Neural progenitor cell (in vitro differentiated cells): ENCODE measurements at regions not wholly inside any gene's neighbourhood (a gene's known extent, or its start where the extent isn't known, plus 50 kb on each side); places are given as distances from the start of the nearest gene placed in this dataset.

Source experiments
- DNase-seq: peaks from one replicate; pipeline ENCODE4 v3.0.0-alpha.2; 2016; ENCODE audit warnings: low spot score
- H2AFZ ChIP-seq: fragments of 200-600 bp; sonication (generic); replicated peaks from 2 replicates; pipeline ENCODE4 v1.6.1; 2016; ENCODE audit warnings: antibody characterized with exemption
- H3F3A ChIP-seq: fragments of 200-600 bp; sonication (generic); 2 replicates; pipeline ENCODE4 v1.6.1; 2016; ENCODE audit warnings: antibody characterized with exemption, low read depth
- H3K27ac ChIP-seq: fragments of 200-600 bp; sonication (generic); 2 replicates; pipeline ENCODE4 v1.5.1; 2016; ENCODE audit warnings: mild to moderate bottlenecking
- H3K27me3 ChIP-seq: fragments of 200-600 bp; sonication (generic); 2 replicates; pipeline ENCODE4 v1.6.1; 2016; ENCODE audit warnings: mild to moderate bottlenecking, moderate library complexity
- H3K36me3 ChIP-seq: fragments of 200-600 bp; sonication (generic); 2 replicates; pipeline ENCODE4 v1.5.1; 2016
- H3K4me1 ChIP-seq: fragments of 200-600 bp; sonication (generic); 2 replicates; pipeline ENCODE4 v1.6.1; 2016; ENCODE audit warnings: mixed run types
- H3K4me2 ChIP-seq: fragments of 200-600 bp; sonication (generic); 2 replicates; pipeline ENCODE4 v1.6.1; 2016
- H3K4me3 ChIP-seq: fragments of 200-600 bp; sonication (generic); 2 replicates; pipeline ENCODE4 v1.5.1; 2016
- H3K79me2 ChIP-seq: fragments of 200-600 bp; sonication (generic); 2 replicates; pipeline ENCODE4 v1.6.1; 2016; ENCODE audit warnings: low read depth
- H3K9ac ChIP-seq: fragments of 200-600 bp; sonication (generic); 2 replicates; pipeline ENCODE4 v1.6.1; 2016
- H3K9me3 ChIP-seq: fragments of 200-600 bp; sonication (generic); 2 replicates; pipeline ENCODE4 v1.5.1; 2016; ENCODE audit warnings: low read depth
- H4K20me1 ChIP-seq: fragments of 200-600 bp; sonication (generic); 2 replicates; pipeline ENCODE4 v1.6.1; 2016; ENCODE audit warnings: low read depth
- H3K27ac Mint-ChIP-seq: 3 replicates; pipeline ENCODE4 v1.8.0; 2021; ENCODE audit warnings: mixed read lengths
- H3K27me3 Mint-ChIP-seq: 2 replicates; pipeline ENCODE4 v1.8.0; 2022; ENCODE audit warnings: low read depth, mild to moderate bottlenecking, inconsistent platforms, moderate library complexity, mixed read lengths; ENCODE audit not compliant: insufficient read depth
- H3K36me3 Mint-ChIP-seq: 3 replicates; pipeline ENCODE4 v1.8.0; 2021; ENCODE audit warnings: mixed read lengths
- H3K4me1 Mint-ChIP-seq: 3 replicates; pipeline ENCODE4 v1.8.0; 2021; ENCODE audit warnings: mixed read lengths
- H3K4me3 Mint-ChIP-seq: 3 replicates; pipeline ENCODE4 v1.8.0; 2021; ENCODE audit warnings: mild to moderate bottlenecking, moderate library complexity, mixed read lengths
- H3K9me3 Mint-ChIP-seq: 3 replicates; pipeline ENCODE4 v1.8.0; 2020; ENCODE audit warnings: mixed read lengths
- CTCF ChIP-seq: fragments of 200-600 bp; sonication (generic); IDR thresholded peaks from 2 replicates; pipeline ENCODE4 v1.5.1; 2017; ENCODE audit warnings: antibody characterized with exemption, mild to moderate bottlenecking
- EZH2 ChIP-seq: fragments of 200-600 bp; sonication (generic); IDR thresholded peaks from 2 replicates; pipeline ENCODE4 v1.6.1; 2017; ENCODE audit warnings: antibody characterized with exemption, mild to moderate bottlenecking, moderate library complexity
- EZH2phosphoT487 ChIP-seq: fragments of 200-600 bp; sonication (generic); IDR thresholded peaks from 2 replicates; pipeline ENCODE4 v1.6.1; 2017; ENCODE audit warnings: antibody characterized with exemption

GRCh38 chr13:82569581-82569980 lies 1312.7 kb downstream of the SLITRK1 start:
- Histone ChIP-seq H4K20me1 (no peaks in the 10 kb centered on the region), H3K27ac (no peak overlapping the region), H3K79me2 (no peaks in the 10 kb centered on the region), H2AFZ (no peak overlapping the region), H3K4me3 (no peak overlapping the region), H3K4me2 (no peak overlapping the region), H3F3A (no peaks in the 10 kb centered on the region), H3K27me3 (no peaks in the 10 kb centered on the region), H3K4me1 (no peaks in the 10 kb centered on the region), H3K9ac (no peak overlapping the region), H3K36me3 (no peaks in the 10 kb centered on the region), H3K9me3 (no peaks in the 10 kb centered on the region)
- DNase-seq = no peak
- Mint-ChIP-seq H3K36me3 (no peaks in the 10 kb centered on the region), H3K9me3 (peaks cover 6% of the 10 kb centered on the region), H3K4me3 (no peak overlapping the region), H3K27me3 (peaks cover 3% of the 10 kb centered on the region), H3K4me1 (no peaks in the 10 kb centered on the region), H3K27ac (no peak overlapping the region)
- no peak for TF ChIP-seq CTCF
- TF ChIP-seq EZH2phosphoT487 = no peak
- TF ChIP-seq EZH2 = no peak

- Mint-ChIP-seq H3K4me3 (no peak overlapping the region), H3K9me3 (no peaks in the 10 kb centered on the region), H3K36me3 (no peaks in the 10 kb centered on the region), H3K4me1 (no peaks in the 10 kb centered on the region), H3K27ac (no peak overlapping the region), H3K27me3 (no peaks in the 10 kb centered on the region)
- TF ChIP-seq CTCF (no peak), EZH2 (no peak), EZH2phosphoT487 (no peak)
- H2AFZ ChIP-seq = peak overlapping the region; percentile 58
- no peak overlapping the region for H3K9ac ChIP-seq
- no peak overlapping the region for H3K4me2 ChIP-seq
- H3K27ac ChIP-seq = no peak overlapping the region
- no peaks in the 10 kb centered on the region for H3K79me2 ChIP-seq
- H3F3A ChIP-seq = no peaks in the 10 kb centered on the region
- H3K9me3 ChIP-seq = no peaks in the 10 kb centered on the region
- no peak for DNase-seq
- no peak overlapping the region for H3K4me3 ChIP-seq
- no peaks in the 10 kb centered on the region for H3K27me3 ChIP-seq
- no peaks in the 10 kb centered on the region for H4K20me1 ChIP-seq
- no peaks in the 10 kb centered on the region for H3K4me1 ChIP-seq
- no peaks in the 10 kb centered on the region for H3K36me3 ChIP-seq
Measured at GRCh38 chr13:82566864-82567263, 1315.4 kb downstream of the SLITRK1 start.

- Histone ChIP-seq H3K79me2 (no peaks in the 10 kb centered on the region), H3K9ac (no peak overlapping the region), H3F3A (no peaks in the 10 kb centered on the region), H3K27ac (no peak overlapping the region), H4K20me1 (no peaks in the 10 kb centered on the region), H3K4me3 (no peak overlapping the region), H3K4me2 (no peak overlapping the region), H3K9me3 (no peaks in the 10 kb centered on the region), H3K27me3 (no peaks in the 10 kb centered on the region), H3K36me3 (no peaks in the 10 kb centered on the region), H3K4me1 (no peaks in the 10 kb centered on the region), H2AFZ (peak overlapping the region; percentile 50)
- H3K36me3 Mint-ChIP-seq = no peaks in the 10 kb centered on the region
- TF ChIP-seq EZH2 (no peak), CTCF (no peak), EZH2phosphoT487 (no peak)
- H3K27me3 Mint-ChIP-seq = no peaks in the 10 kb centered on the region
- no peak overlapping the region for H3K27ac Mint-ChIP-seq
- H3K4me3 Mint-ChIP-seq = no peak overlapping the region
- DNase-seq = peak; percentile 19
- H3K4me1 Mint-ChIP-seq = no peaks in the 10 kb centered on the region
- H3K9me3 Mint-ChIP-seq = no peaks in the 10 kb centered on the region
Measured at GRCh38 chr13:82565201-82565600, 1317.1 kb downstream of the SLITRK1 start.
